DMS53 (cell line): ENCODE measurements at regions not wholly inside any gene's neighbourhood (a gene's known extent, or its start where the extent isn't known, plus 50 kb on each side); places are given as distances from the start of the nearest gene placed in this dataset.
"Not testable (repeated sequence)": the region's sequence is repeated elsewhere in the genome, so short reads cannot be mapped to it uniquely, and the experiment has no call there.

Experiments used
- DNase-seq: peaks from one replicate; lab custom pipeline; 2025; lab: John Stamatoyannopoulos, UW

DNA sequence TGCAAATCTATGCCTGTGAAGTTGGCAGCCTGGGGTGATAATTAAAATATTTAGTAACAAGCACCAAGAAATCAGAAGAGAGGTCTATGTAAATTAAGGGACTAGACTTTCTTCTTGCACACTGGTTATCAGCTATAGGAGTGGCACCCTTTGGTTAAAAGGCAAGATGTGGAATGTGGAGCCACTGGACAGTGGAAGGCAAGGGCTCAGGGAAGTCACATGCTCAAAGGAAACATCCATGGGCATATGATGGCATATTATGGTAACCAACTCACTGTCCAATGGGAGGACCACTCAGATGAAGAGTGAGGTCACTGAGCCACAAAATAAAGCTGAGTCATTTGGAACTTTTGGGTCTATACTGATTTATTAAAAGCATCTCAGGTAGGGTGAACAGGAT is 165.6 kb upstream of the PRICKLE2 start:
- no peak for DNase-seq

DNA sequence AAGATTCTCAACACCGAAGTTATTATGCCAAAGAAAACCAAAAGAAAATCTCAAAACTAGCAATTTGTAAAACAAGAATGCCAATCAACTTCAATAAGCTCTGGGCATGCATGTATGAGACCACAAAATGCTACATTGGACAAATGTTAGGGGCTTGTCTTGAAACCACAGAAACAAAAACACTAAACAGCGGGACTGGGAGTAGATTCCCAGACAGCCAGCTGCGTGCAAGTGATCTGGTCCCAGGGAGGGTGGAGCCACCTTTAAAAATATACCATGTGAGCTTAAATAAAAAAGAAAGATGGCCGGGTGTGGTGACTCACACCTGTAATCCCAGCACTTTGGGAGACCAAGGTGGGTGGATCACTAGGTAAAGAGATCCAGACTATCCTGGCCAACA is 163.6 kb upstream of the PRICKLE2 start:
- no peak for DNase-seq

- DNase-seq, result no peak
Measured at GRCh38 chr3:64387688-64388087, 162.4 kb upstream of the PRICKLE2 start.

GRCh38 chr3:64385277-64385676 is 160.0 kb upstream of the PRICKLE2 start:
- DNase-seq, result no peak

DNA sequence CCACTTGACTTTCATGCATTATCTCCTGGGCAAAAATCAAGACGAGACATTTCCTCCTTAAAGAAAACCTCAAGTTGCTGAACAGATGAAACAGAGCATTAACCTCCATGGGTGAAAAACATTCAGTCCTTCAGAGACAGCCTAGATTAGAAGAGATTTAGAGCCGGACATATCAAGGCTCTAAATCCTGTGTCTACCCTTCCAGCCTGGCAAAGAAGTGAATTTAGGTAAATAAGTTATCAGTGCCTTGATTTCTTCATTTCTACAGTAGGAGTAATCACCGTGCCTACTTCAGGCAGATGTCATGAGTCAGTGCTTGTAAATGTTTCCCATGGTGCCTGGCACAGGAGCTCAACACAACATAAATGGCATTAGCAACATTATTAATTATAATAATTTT is 159.3 kb upstream of the PRICKLE2 start:
- DNase-seq, result no peak

DNA sequence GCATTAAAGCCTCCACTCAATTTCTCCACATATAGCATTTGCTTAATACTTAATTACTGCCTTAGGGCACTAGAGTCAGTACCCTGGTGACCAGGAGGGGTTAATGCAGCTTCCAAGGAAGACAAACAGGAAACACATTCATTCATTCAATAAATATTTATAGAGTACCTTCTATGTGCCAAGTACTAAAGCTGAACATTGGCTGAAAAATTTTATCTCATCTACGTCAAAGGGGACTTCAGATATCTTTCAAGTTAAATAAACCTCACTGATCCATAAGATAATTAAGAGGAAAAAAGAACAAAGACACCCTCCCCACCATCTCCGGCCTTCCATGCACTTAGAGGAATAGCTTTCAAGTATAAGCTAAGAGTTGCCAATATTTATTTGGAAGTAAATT is 156.9 kb upstream of the PRICKLE2 start:
- DNase-seq, result no peak

- no peak for DNase-seq
Measured at GRCh38 chr3:64381367-64381766, 156.1 kb upstream of the PRICKLE2 start.

DNA sequence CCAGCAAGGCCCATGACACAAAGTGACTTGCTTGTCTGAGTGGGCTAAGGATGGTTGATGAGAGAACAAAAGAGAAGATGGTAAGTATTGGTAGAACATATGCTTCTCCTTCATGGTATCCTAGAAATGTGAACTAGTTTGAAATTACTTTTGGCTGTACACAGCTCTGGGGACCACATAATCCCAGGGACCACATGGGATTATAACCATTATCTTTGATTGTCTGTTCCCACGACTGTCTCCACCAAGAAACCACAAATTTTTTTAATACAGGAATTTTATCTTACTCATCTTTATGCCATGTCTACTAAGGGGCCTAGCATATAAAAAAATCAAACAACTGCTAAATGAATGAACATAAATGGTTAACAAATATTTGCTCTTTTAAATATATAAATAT is 155.3 kb upstream of the PRICKLE2 start:
- DNase-seq, result no peak

DNA sequence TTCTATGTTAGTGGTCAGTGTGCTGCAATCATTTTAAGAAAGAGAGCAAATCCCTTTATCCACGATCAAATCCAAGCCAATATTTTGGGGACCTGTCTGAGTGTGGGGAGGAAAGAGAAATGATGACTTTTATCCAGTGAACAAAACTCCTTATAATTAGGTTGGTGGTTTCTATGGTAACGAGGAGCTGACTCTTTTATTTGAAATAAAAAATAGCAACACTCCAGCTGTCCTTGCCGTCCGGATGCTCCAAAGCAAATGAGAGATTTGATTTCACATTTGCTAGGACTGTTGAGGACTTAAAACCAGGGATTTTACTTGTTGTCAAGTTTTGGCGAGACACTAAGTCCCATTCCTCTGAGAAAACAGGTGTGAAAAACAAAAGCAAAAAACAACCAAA is 154.0 kb upstream of the PRICKLE2 start:
- no peak for DNase-seq

DNA sequence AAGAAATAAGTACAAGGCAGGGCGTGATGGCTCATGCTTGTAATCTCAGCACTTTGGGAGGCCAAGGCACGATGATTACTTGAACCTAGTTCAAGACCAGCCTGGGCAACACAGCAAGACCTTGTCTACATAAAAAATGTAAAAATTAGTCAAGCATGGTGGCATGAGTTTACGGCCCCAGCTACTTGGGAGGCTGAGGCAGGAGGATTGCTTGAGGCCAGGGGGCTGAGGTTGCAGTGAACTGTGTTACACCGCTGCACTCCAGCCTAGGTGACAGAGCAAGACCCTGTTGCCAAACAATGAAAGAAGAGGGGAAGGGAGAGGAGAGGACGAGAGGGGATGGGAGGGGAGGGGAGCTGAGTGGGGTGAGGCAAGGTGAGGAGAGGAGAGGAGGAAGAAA is 152.7 kb upstream of the PRICKLE2 start:
- DNase-seq, result no peak

- DNase-seq, result no peak
Measured at GRCh38 chr3:64375737-64376136, 150.5 kb upstream of the PRICKLE2 start.

DNA sequence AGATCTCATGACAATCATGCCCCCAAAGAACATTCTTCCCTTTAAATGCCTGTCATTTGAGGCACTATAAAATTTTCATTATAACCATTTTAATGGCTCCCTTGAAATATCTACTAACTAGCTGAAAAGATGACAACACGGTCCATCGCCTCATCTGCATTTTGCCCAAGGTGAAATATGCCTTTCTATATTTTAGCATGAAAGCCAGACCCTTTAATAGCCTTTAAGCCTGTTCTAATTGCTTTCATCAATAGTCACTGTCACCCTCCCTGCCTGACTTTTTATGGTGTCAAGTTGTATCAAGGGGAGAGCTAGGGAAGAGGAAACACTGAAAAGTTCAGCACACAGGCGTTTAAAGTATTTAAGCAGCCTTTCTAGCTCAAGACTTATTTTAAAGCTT is 144.1 kb upstream of the PRICKLE2 start:
- no peak for DNase-seq

DNA sequence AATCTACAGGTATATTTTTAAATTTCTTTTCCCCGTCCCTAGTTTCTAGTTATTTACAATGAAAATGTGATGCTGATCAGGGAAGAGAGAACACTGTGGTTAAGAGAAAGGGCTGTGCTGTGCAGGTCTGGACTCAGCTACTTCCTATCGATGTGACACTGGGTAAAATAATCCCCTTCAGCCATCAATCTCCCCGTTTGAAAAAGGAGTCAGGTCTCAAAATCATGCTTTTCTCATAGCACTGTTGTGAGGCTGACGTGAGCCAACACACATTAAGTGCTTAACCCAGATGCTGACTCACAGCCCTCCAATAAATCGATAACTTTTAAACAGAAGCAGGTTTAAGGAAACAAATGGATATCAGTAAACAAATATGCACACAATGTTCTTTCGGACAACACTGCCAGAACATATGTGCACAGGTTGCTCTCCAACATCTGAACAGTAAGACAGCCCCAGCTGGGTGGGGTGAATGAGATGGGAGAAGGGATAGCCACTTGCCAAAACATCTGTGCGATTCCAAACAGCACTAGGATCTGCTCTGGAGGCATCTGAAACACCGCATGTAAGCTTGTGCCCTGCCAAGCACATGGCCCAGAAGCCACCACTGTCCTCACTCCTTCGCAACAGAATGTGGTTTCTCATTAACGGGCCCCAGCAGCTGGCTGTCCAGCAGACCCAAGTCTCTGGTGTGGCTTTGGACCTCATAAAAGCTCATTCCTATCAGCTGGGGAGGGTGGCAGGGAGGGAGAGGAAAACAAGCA is 143.2 kb upstream of the PRICKLE2 start:
- no peak for DNase-seq

DNA sequence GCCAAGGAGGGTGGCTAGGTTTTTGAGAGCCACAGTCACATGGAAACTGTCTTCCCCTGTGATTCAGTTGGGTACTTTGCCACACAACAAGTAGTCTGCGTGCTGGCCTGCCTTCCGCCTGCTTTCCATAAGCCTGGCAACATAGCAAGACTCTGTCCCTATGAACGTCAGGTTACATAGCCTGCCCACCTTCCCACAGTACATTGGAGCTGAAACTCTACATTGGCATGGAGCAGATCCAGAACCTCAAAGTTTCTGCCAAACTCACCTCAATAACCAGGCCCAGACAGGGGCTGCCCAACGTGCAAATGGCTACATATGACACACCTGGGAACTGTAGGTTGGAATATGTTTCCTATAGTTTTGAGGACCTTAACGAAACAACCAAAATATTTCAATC is 140.6 kb upstream of the PRICKLE2 start:
- no peak for DNase-seq

- no peak for DNase-seq
Measured at GRCh38 chr3:64363842-64364241, 138.6 kb upstream of the PRICKLE2 start.

DNA sequence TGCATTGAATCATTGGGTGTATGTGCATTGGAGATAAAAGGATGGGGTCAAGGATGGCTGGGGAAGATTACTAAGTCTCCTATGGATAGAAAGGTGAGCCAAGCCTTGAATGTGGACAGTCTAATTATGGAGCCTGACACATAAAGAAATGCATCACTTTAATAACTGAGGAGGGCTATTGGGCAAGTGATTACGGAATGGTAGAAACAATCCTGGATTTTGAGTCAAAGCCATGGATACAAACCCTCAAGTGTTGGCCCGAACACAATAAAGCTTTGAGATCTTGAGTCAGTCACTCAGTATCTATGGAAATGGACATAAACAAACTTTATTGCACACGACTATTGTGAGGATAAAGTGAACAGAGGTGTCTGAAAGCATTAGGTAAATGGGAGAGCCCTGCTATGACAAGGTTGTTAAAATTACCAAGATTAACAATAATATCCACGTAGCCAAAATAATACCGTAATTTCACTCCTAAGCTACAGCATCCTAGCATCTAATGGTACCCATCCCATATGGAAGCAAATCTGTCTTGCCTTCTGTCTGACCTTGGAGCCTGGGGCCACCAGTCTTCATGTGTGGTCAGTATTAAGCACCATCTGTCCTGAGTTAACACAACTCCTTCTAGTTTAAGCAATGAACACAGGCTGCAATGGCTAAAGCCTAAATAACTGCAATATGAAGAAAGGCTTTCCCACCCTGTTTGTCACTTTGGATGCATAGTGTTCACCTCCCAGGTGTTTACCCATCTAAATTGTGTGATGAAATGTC is 136.9 kb upstream of the PRICKLE2 start:
- no peak for DNase-seq

DNA sequence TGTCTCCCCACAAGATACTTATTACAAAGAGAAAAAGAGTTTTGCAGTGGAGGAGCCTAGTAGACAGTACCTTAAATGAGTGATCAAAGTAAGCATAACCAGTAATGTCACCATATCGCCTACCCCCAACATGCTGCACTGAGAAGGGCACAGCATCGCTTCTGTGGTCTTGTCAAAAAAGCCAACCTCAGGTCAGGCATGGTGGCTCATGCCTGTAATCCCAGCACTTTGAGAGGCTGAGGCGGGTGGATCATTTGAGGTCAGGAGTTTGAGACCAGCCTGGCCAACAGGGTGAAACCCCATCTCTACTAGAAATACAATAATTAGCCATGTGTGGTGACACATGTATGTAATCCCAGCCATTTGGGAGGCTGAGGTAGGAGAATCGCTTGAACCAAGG is 135.8 kb upstream of the PRICKLE2 start:
- DNase-seq, result not testable (repeated sequence)

DNA sequence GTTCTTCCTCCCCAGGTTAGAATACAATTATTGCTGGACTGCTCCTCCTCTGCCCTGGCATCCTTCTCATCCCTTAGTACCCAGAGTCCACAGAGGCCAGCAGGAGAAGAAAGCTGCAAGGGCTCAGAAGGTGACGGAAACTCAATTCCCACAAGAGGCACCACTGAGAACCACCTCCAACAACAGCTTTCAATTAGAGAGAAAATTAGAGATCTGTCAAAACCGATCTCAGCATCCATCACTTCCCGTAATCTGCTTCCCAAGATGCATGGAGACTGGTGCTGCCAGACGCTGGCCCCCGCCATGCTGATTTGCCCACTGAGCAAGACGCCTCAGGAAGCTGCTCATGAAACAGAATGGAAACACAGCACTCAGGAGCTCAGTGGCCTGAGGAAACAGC is 135.0 kb upstream of the PRICKLE2 start:
- no peak for DNase-seq

DNA sequence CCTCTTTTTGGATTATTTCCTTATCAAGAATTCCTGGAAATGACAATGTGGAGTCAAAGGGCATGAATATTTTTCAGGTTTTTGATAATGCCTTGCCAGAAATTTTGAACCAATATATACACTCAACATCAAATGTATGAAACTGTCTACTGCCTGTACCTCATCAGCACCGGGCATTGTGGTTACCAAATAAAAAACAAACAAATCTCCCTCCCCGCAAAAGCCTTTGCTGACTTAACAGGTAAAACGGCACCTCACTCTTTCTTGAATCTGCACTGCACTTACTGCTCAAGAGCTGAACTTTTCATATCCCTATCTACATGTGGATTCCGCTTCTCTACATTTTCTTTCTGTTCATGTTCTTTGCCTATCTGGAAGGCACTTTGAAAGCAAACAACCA is 134.5 kb upstream of the PRICKLE2 start:
- no peak for DNase-seq

- DNase-seq, result no peak
Measured at GRCh38 chr3:64358853-64359252, 133.6 kb upstream of the PRICKLE2 start.

GRCh38 chr3:64358176-64358575 is 132.9 kb upstream of the PRICKLE2 start:
- DNase-seq, result no peak

DNA sequence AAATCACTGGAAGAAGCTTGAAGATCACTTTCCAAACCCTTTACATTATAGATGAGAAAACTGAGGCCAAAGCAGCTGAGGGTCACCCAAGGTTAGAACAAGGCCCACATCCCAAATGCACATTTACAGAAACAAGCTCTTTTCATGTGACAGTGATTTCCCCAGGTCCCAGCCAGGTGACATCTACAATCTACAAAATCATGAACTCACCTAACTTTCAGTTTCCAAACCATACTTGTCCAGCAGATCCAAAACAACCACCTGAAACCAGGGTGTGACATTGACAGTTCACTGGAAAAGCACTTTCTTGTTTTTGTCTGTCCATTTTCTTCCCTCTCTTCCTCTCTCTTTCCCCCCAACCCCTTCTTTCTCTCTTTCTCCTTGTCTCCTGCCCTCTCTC is 132.2 kb upstream of the PRICKLE2 start:
- no peak for DNase-seq

DNA sequence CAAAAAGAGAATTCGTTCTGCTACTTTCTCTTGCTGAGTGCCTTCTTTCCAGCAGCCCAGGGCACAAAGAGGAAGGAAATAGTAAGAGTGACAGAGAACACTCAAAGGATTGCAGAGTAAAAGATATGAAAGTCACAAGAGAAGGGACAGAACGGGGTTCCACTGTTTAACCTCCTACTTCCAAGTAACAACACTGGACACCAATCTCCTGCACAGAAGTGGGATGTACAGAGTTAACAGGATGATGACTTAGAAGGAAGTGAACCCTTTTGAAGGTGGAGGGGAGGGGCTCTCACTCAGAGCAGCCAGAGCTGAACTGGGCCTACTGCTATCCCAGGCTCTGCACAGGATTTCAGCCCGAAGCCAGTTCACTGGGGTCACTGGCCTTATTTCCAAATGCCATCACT is 130.1 kb upstream of the PRICKLE2 start:
- peak; percentile 0 for DNase-seq

DNA sequence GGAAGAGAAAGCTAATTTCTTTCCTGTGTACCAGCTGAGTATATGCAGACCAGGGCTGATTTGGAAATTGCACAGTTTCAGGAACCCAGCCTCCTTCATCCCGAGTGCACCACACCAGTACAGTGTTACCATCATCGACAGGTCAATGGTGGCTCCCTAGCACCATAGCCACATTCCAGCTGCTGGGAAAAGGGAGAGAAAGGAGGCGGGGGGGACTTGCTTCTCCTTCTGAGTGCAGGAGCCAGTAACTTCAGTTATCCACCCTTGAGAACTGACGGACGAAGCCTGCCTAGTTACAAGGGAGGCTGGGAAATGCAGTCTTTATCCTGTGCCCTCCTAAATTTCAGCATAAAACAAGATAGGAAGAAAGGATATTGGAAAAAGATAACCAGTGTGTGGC is 129.7 kb upstream of the PRICKLE2 start:
- no peak for DNase-seq
